HUES6 (cell line): ENCODE measurements at regions not wholly inside any gene's neighbourhood (a gene's known extent, or its start where the extent isn't known, plus 50 kb on each side); places are given as distances from the start of the nearest gene placed in this dataset.
"Not testable (repeated sequence)": the region's sequence is repeated elsewhere in the genome, so short reads cannot be mapped to it uniquely, and the experiment has no call there.

ENCODE experiments used
- H3K27ac ChIP-seq: 2 replicates; pipeline ENCODE4 v1.7.0; 2013; ENCODE audit warnings: low read depth, mild to moderate bottlenecking, low read length, inconsistent platforms
- H3K27me3 ChIP-seq: 2 replicates; pipeline ENCODE4 v1.6.1; 2013; ENCODE audit warnings: low read length; ENCODE audit not compliant: control insufficient read depth, insufficient read depth
- H3K36me3 ChIP-seq: 2 replicates; pipeline ENCODE4 v1.6.1; 2013; ENCODE audit warnings: low read length; ENCODE audit not compliant: control insufficient read depth, insufficient read depth
- H3K4me1 ChIP-seq: 2 replicates; pipeline ENCODE4 v1.6.1; 2013; ENCODE audit warnings: low read length; ENCODE audit not compliant: control insufficient read depth, insufficient read depth
- H3K4me3 ChIP-seq: 2 replicates; pipeline ENCODE4 v1.5.1; 2013; ENCODE audit warnings: low read depth, low read length
- H3K9ac ChIP-seq: one replicate; pipeline ENCODE4 v1.6.1; 2013; ENCODE audit warnings: mild to moderate bottlenecking, low read length
- H3K9me3 ChIP-seq: 2 replicates; pipeline ENCODE4 v1.6.1; 2013; ENCODE audit warnings: low read depth, low read length; ENCODE audit not compliant: control insufficient read depth, insufficient read depth

GRCh38 chr12:63450334-63450733 lies 218.0 kb downstream of the DPY19L2 start:
- H3K4me3 ChIP-seq, result no peak overlapping the region
- no peaks in the 10 kb centered on the region for H3K36me3 ChIP-seq
- no peaks in the 10 kb centered on the region for H3K4me1 ChIP-seq
- no peak overlapping the region for H3K9ac ChIP-seq
- H3K9me3 ChIP-seq, result no peaks in the 10 kb centered on the region
- H3K27me3 ChIP-seq, result no peaks in the 10 kb centered on the region
- no peak overlapping the region for H3K27ac ChIP-seq

DNA sequence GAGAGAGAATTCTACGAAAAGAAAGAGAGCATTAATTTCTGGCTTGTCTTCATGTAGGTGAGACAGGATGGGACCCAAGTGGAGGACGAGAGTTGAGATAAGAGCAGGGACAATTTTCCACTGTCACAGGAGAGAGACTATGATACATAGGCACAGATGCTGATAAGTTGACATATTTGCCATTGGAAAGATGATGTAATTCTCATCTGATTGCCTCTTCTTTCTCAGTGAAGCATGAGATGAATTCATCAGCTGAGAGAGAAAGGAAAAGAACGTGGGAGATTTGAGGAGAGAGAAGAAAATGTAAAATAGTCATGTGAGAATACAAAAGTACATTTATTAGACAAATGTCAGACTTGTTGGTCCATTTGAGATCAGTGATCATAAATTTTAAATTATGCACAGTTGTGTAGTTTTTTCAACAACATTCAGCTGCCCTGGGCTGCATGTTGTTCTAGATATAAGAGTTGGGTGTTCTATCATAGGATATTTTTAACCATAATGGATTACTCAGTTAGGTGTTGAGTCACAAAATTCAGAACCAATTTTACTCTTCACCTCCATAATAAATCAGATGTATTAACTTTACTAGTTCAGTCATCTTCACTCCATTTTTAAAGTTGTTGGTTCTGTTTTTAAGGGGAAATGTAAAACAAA lies 222.9 kb downstream of the DPY19L2 start:
- Histone ChIP-seq H3K27me3 (no peaks in the 10 kb centered on the region), H3K36me3 (no peaks in the 10 kb centered on the region), H3K4me3 (no peak overlapping the region), H3K27ac (no peak overlapping the region), H3K9me3 (no peaks in the 10 kb centered on the region), H3K4me1 (no peaks in the 10 kb centered on the region), H3K9ac (no peak overlapping the region)

- H3K9ac ChIP-seq, result no peak overlapping the region
- H3K4me3 ChIP-seq, result no peak overlapping the region
- H3K27ac ChIP-seq, result no peak overlapping the region
- H3K36me3 ChIP-seq, result no peaks in the 10 kb centered on the region
- no peaks in the 10 kb centered on the region for H3K9me3 ChIP-seq
- no peaks in the 10 kb centered on the region for H3K27me3 ChIP-seq
- H3K4me1 ChIP-seq, result no peaks in the 10 kb centered on the region
Observed at GRCh38 chr12:63440048-63440447, 228.2 kb downstream of the DPY19L2 start.

DNA sequence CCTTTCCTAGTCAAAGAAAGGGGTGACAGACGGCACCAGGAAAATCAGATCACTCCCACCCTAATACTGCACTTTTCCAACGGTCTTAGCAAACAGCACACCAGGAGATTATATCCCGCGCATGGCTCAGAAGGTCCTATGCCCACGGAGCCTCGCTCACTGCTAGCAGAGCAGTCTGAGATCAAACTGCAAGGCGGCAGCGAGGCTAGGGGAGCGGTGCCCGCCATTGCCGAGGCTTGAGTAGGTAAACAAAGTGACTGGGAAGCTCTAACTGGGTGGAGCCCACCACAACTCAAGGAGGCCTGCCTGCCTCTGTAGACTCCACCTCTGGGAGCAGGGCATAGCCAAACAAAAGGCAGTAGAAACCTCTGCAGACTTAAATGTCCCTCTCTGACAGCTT lies 233.9 kb downstream of the DPY19L2 start:
- H3K9ac ChIP-seq, H3K9me3 ChIP-seq, H3K4me3 ChIP-seq, H3K36me3 ChIP-seq, H3K4me1 ChIP-seq, H3K27ac ChIP-seq, H3K27me3 ChIP-seq: not testable (repeated sequence)

- not testable (repeated sequence) for H3K4me1 ChIP-seq, H3K27ac ChIP-seq, H3K4me3 ChIP-seq, H3K36me3 ChIP-seq, H3K9me3 ChIP-seq, H3K9ac ChIP-seq, H3K27me3 ChIP-seq
Observed at GRCh38 chr12:63427969-63428368, 240.3 kb downstream of the DPY19L2 start.

- not testable (repeated sequence) for H3K9ac ChIP-seq, H3K36me3 ChIP-seq, H3K9me3 ChIP-seq, H3K27me3 ChIP-seq, H3K4me3 ChIP-seq, H3K4me1 ChIP-seq, H3K27ac ChIP-seq
Observed at GRCh38 chr12:63427029-63427428, 241.3 kb downstream of the DPY19L2 start.

GRCh38 chr12:63424671-63425070 lies 243.6 kb downstream of the DPY19L2 start:
- H3K27me3 ChIP-seq, result no peaks in the 10 kb centered on the region
- no peak overlapping the region for H3K4me3 ChIP-seq
- peaks cover 10% of the 10 kb centered on the region; the same call in 1 of the 2 replicates for H3K4me1 ChIP-seq
- H3K36me3 ChIP-seq, result no peaks in the 10 kb centered on the region
- no peaks in the 10 kb centered on the region for H3K9me3 ChIP-seq
- H3K27ac ChIP-seq, result no peak overlapping the region
- no peak overlapping the region for H3K9ac ChIP-seq

DNA sequence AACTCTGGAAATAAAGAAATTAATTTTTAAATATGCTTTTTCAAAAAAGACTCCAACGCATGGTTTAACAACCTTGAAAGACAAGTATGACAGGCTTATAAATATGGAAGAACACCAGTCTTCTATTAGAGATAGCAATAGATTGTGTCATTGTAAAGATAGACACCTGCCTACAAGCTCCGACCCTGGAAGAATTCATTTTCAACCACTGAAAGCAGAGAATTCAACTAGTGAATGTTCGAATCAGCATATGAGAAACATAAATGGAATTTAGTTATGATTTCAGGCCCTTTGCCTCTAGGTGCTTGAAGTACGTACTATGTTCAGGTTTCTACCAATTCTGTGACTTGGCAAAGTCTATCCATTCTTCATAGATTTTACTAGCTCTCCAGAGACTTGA lies 244.5 kb downstream of the DPY19L2 start:
- no peaks in the 10 kb centered on the region for H3K9me3 ChIP-seq
- no peaks in the 10 kb centered on the region for H3K36me3 ChIP-seq
- H3K9ac ChIP-seq, result no peak overlapping the region
- no peak overlapping the region for H3K27ac ChIP-seq
- no peak overlapping the region for H3K4me3 ChIP-seq
- no peaks in the 10 kb centered on the region for H3K27me3 ChIP-seq
- H3K4me1 ChIP-seq, result peaks cover 10% of the 10 kb centered on the region; the same call in 1 of the 2 replicates

- Histone ChIP-seq H3K9ac (no peak overlapping the region), H3K4me3 (0 out of 2 replicates have a peak overlapping the region, but pooled peaks have one; percentile 2), H3K27ac (0 out of 2 replicates have a peak overlapping the region, but pooled peaks have one; percentile 22), H3K27me3 (no peaks in the 10 kb centered on the region), H3K36me3 (no peaks in the 10 kb centered on the region), H3K9me3 (peaks cover 11% of the 10 kb centered on the region), H3K4me1 (peaks cover 10% of the 10 kb centered on the region; the same call in 1 of the 2 replicates)
Observed at GRCh38 chr12:63420206-63420644, 248.1 kb downstream of the DPY19L2 start.

- Histone ChIP-seq H3K4me3 (no peak overlapping the region), H3K27me3 (no peaks in the 10 kb centered on the region), H3K9me3 (peaks cover 14% of the 10 kb centered on the region), H3K4me1 (peaks cover 10% of the 10 kb centered on the region; the same call in 1 of the 2 replicates), H3K36me3 (no peaks in the 10 kb centered on the region), H3K9ac (no peak overlapping the region), H3K27ac (no peak overlapping the region)
Observed at GRCh38 chr12:63419154-63419553, 249.1 kb downstream of the DPY19L2 start.

- peaks cover 10% of the 10 kb centered on the region; the same call in 1 of the 2 replicates for H3K4me1 ChIP-seq
- H3K27ac ChIP-seq, result no peak overlapping the region
- peaks cover 14% of the 10 kb centered on the region for H3K9me3 ChIP-seq
- H3K9ac ChIP-seq, result no peak overlapping the region
- no peaks in the 10 kb centered on the region for H3K27me3 ChIP-seq
- no peaks in the 10 kb centered on the region for H3K36me3 ChIP-seq
- H3K4me3 ChIP-seq, result no peak overlapping the region
Observed at GRCh38 chr12:63416788-63417187, 251.5 kb downstream of the DPY19L2 start.
